ENCODE measurements at regions not wholly inside any gene's neighbourhood (a gene's known extent, or its start where the extent isn't known, plus 50 kb on each side); places are given as distances from the start of the nearest gene placed in this dataset.

DNA sequence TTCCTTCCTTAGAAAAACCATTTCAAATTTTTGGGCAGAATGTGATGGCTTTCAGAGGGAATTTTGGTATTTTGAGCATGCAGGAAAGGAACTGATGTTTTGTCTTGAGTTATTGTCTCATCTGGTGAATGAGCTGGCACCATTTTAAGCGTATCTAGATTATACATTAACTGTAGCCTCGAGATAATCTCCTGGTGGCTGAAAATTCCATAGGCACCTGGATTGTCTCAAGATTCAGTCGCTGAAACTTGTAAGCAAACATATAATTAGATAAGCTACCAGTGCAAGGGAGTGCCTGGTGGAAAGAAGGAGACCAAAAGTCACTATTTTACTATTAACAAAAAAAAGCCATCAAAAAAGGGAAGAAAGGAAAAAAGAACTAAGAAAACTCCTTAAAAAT, 687.8 kb upstream of the DDX18 start:
- TF ChIP-seq, protein P1, sequence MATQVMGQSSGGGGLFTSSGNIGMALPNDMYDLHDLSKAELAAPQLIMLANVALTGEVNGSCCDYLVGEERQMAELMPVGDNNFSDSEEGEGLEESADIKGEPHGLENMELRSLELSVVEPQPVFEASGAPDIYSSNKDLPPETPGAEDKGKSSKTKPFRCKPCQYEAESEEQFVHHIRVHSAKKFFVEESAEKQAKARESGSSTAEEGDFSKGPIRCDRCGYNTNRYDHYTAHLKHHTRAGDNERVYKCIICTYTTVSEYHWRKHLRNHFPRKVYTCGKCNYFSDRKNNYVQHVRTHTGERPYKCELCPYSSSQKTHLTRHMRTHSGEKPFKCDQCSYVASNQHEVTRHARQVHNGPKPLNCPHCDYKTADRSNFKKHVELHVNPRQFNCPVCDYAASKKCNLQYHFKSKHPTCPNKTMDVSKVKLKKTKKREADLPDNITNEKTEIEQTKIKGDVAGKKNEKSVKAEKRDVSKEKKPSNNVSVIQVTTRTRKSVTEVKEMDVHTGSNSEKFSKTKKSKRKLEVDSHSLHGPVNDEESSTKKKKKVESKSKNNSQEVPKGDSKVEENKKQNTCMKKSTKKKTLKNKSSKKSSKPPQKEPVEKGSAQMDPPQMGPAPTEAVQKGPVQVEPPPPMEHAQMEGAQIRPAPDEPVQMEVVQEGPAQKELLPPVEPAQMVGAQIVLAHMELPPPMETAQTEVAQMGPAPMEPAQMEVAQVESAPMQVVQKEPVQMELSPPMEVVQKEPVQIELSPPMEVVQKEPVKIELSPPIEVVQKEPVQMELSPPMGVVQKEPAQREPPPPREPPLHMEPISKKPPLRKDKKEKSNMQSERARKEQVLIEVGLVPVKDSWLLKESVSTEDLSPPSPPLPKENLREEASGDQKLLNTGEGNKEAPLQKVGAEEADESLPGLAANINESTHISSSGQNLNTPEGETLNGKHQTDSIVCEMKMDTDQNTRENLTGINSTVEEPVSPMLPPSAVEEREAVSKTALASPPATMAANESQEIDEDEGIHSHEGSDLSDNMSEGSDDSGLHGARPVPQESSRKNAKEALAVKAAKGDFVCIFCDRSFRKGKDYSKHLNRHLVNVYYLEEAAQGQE (IDR thresholded peaks at IDR 0.05; ENCODE audit: insufficient read depth in 1 of 2, low read depth in 2 of 2, low read length in 2 of 2) = no peak
- no peak for TF ChIP-seq FOXP2 (optimal IDR thresholded peaks at IDR 0.05; ENCODE audit: borderline replicate concordance, extremely low read depth, extremely low read length, insufficient read depth)

DNA sequence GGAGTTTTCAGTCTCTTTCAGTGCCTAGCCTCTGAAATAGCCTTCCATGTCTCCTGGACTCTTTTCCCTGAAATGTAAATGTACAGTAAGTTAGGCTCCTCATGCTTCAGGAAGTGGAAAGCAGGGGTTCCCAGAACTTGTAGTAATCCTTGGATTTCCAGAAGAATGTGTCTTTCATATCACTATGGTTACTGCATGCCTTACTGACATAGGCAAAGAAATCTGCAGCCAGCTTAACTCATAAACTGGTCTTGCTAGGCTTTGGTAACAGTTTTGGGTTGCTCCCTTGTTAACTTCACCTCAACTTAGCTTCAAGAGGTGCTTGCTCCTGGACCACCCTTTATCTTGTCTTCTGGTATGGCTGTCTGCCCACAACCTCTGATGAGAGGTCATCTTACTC, 686.8 kb upstream of the DDX18 start:
- TF ChIP-seq POLR2AphosphoS5 (IDR thresholded peaks at IDR 0.05; ENCODE audit: low read depth, low read length) (no peak), TAF1 (IDR thresholded peaks at IDR 0.05; ENCODE audit: borderline replicate concordance, insufficient read depth, low read length) (no peak), SIN3A (IDR thresholded peaks at IDR 0.05; ENCODE audit: borderline replicate concordance, insufficient read depth, low read length) (no peak), FOXP2 (optimal IDR thresholded peaks at IDR 0.05; ENCODE audit: borderline replicate concordance, extremely low read depth, extremely low read length, insufficient read depth) (no peak)
- TF ChIP-seq, protein P1 (IDR thresholded peaks at IDR 0.05; ENCODE audit: insufficient read depth in 1 of 2, low read depth in 2 of 2, low read length in 2 of 2) = no peak

DNA sequence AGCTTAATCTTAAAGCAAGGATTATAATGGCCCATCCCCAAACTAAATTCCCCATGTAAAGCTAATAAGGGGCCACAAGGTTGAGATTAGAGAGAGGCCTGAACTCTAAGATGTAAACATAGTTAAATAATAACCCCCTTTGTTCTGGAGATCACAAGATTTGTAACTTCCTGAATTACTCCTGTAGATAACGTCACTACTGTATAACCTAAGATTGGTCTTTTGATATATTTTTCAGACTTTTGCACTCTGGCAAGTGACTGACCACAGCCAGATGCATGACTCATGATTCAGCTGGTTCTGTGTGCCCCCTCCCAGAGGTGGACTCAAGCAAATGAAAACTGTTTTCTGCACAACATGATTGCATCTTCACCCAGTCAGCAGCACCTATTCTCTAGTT, 686.0 kb upstream of the DDX18 start:
- TF ChIP-seq POLR2AphosphoS5 (IDR thresholded peaks at IDR 0.05; ENCODE audit: low read depth, low read length) (no peak), TAF1 (IDR thresholded peaks at IDR 0.05; ENCODE audit: borderline replicate concordance, insufficient read depth, low read length) (no peak), SIN3A (IDR thresholded peaks at IDR 0.05; ENCODE audit: borderline replicate concordance, insufficient read depth, low read length) (no peak), FOXP2 (optimal IDR thresholded peaks at IDR 0.05; ENCODE audit: borderline replicate concordance, extremely low read depth, extremely low read length, insufficient read depth) (no peak)
- TF ChIP-seq, protein P1 (IDR thresholded peaks at IDR 0.05; ENCODE audit: insufficient read depth in 1 of 2, low read depth in 2 of 2, low read length in 2 of 2) = no peak

DNA sequence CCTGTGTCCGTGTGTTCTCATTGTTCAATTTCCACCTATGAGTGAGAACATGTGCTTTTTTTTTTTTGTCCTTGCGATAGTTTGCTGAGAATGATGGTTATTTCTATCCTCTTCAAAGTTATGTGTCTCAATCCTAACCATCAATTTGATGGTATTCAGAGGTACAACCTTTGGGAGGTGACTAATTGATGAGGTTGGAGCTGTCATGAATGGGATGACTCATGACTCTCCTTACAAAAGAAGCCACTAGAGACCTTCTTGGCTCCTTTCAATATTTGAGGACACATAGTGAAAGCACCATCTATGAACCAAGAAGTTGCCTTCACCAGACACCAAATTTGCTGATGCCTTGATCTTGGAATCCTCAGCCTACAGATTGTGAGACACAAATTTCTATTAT, 677.1 kb upstream of the DDX18 start:
- no peak for TF ChIP-seq FOXP2 (optimal IDR thresholded peaks at IDR 0.05; ENCODE audit: borderline replicate concordance, extremely low read depth, extremely low read length, insufficient read depth)
- no peak for TF ChIP-seq TAF1 (IDR thresholded peaks at IDR 0.05; ENCODE audit: borderline replicate concordance, insufficient read depth, low read length)
- TF ChIP-seq, protein P1 (IDR thresholded peaks at IDR 0.05; ENCODE audit: insufficient read depth in 1 of 2, low read depth in 2 of 2, low read length in 2 of 2) = no peak
- no peak for TF ChIP-seq POLR2AphosphoS5 (IDR thresholded peaks at IDR 0.05; ENCODE audit: low read depth, low read length)
- TF ChIP-seq SIN3A (IDR thresholded peaks at IDR 0.05; ENCODE audit: borderline replicate concordance, insufficient read depth, low read length) = no peak

DNA sequence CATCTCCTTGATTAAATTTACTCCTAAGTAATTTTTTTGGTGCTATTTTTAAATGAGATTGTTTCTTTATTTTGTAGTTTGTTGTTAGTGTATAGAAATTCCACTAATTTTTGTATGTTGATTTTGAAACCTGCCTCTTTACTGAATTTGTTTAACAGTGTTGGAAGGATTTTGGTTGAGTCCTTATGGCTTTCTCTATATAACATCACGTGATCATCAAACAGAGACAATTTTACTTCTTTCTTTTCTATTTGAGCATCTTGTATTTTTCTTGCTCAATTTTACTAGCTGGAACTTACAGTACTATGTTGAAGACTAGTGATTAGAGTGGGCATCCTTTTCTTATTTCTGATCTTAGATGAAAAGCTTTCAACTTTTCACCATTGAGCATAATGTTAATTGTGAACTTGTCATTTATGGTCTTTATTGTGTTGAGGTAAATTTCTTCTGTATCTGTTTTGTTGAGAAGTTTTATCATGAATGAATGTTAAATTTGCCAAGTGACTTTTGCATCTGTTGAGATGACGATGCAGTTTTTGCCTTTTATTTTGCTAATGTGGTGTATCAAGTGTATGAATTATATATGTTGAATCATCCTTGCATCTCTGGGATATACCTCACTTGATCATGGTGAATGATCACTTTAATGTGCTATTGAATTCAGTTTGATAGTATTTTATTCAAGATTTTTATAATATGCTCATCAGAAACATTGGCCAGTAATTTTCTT, 645.3 kb upstream of the DDX18 start:
- TF ChIP-seq FOXP2 (optimal IDR thresholded peaks at IDR 0.05; ENCODE audit: borderline replicate concordance, extremely low read depth, extremely low read length, insufficient read depth) (no peak), POLR2AphosphoS5 (IDR thresholded peaks at IDR 0.05; ENCODE audit: low read depth, low read length) (no peak), TAF1 (IDR thresholded peaks at IDR 0.05; ENCODE audit: borderline replicate concordance, insufficient read depth, low read length) (no peak), SIN3A (IDR thresholded peaks at IDR 0.05; ENCODE audit: borderline replicate concordance, insufficient read depth, low read length) (no peak)
- TF ChIP-seq, protein P1 (IDR thresholded peaks at IDR 0.05; ENCODE audit: insufficient read depth in 1 of 2, low read depth in 2 of 2, low read length in 2 of 2) = no peak

Data from PFSK-1 (cell line).